RWPE2 (cell line): ENCODE measurements at regions not wholly inside any gene's neighbourhood (a gene's known extent, or its start where the extent isn't known, plus 50 kb on each side); places are given as distances from the start of the nearest gene placed in this dataset.

Experiments used
- ATAC-seq: fragments of 200-7000 bp; cut with Tn5 transposase; 3 replicates; pipeline ENCODE4 v1.9.1; 2021; ENCODE audit warnings: low read depth
- DNase-seq: peaks from one replicate; pipeline ENCODE4 v3.0.0-alpha.2; 2020; ENCODE audit warnings: low spot score
- H3K27ac ChIP-seq: fragments of 450-650 bp; 2 replicates; pipeline ENCODE4 v1.5.1; 2017; ENCODE audit warnings: mild to moderate bottlenecking; ENCODE audit not compliant: poor library complexity, severe bottlenecking
- H3K27me3 ChIP-seq: fragments of 250-450 bp; sonication (Bioruptor Pico); 2 replicates; pipeline ENCODE4 v1.5.1; 2021; ENCODE audit warnings: mild to moderate bottlenecking, moderate library complexity; ENCODE audit not compliant: insufficient read depth, poor library complexity, severe bottlenecking
- H3K36me3 ChIP-seq: fragments of 250-450 bp; sonication (Bioruptor Pico); 2 replicates; pipeline ENCODE4 v1.5.1; 2020; ENCODE audit warnings: low read depth, mild to moderate bottlenecking, moderate library complexity
- H3K4me1 ChIP-seq: fragments of 250-450 bp; sonication (Bioruptor Pico); 2 replicates; pipeline ENCODE4 v1.5.1; 2021; ENCODE audit warnings: mild to moderate bottlenecking, moderate library complexity; ENCODE audit not compliant: insufficient read depth, poor library complexity, severe bottlenecking
- H3K4me3 ChIP-seq: fragments of 250-450 bp; sonication (Bioruptor Pico); 2 replicates; pipeline ENCODE4 v1.5.1; 2021; ENCODE audit warnings: mild to moderate bottlenecking, moderate library complexity; ENCODE audit not compliant: severe bottlenecking
- H3K9me3 ChIP-seq: fragments of 250-450 bp; sonication (Bioruptor Pico); 2 replicates; pipeline ENCODE4 v1.5.1; 2021; ENCODE audit warnings: mild to moderate bottlenecking, moderate library complexity; ENCODE audit not compliant: severe bottlenecking
- CTCF ChIP-seq: fragments of 450-650 bp; IDR thresholded peaks from one replicate; pipeline ENCODE4 v1.5.1; 2017; ENCODE audit warnings: mild to moderate bottlenecking, moderate library complexity; ENCODE audit not compliant: poor library complexity, severe bottlenecking

DNA sequence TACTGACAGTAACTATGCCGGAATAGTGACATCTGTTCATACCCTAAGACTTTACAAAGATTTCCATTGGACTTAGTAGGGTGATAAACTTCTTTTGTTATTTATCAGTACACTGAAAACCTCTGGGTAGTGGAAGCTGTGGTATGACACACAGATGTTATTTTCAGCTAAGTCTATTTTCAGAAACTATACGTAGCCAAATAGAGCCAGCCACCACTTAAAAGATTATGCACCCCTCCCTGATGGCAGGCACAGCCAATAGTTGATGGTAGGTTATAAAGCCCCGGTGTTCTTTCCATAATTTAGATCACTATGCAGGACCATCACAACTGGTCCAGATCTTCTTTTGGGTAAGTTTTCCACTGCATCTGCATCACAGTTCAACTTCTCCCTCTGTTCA is 1603.2 kb upstream of the PABPC4L start:
- no peak overlapping the region for H3K4me3 ChIP-seq
- no peaks in the 10 kb centered on the region for H3K4me1 ChIP-seq
- no peak for TF ChIP-seq CTCF
- H3K9me3 ChIP-seq: no peaks in the 10 kb centered on the region
- ATAC-seq (no peak), DNase-seq (no peak)
- no peaks in the 10 kb centered on the region for H3K27me3 ChIP-seq
- H3K27ac ChIP-seq: no peak overlapping the region
- no peaks in the 10 kb centered on the region for H3K36me3 ChIP-seq

DNA sequence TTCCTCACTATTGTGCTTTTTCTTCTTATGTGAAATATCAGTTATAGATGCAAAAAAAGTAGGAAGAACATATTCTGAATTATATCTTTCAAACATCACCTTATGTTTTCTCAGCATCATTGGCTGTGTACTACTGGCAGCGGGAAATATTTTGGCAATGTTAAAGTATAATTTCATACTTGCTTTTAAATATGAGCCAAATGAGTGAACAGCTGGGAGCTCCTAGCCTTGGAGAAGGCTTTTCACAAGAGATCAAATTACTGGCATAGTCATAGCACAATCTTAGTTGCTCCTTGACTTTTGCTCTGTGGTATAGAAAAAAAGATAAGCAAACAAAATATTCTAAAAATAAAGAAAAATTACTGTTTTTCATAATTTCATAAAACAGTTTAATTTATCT is 1575.8 kb upstream of the PABPC4L start:
- ATAC-seq (no peak), DNase-seq (no peak)
- Histone ChIP-seq H3K4me3 (no peak overlapping the region), H3K9me3 (peaks cover 2% of the 10 kb centered on the region), H3K36me3 (no peaks in the 10 kb centered on the region), H3K4me1 (no peaks in the 10 kb centered on the region), H3K27me3 (no peaks in the 10 kb centered on the region), H3K27ac (no peak overlapping the region)
- no peak for TF ChIP-seq CTCF

DNA sequence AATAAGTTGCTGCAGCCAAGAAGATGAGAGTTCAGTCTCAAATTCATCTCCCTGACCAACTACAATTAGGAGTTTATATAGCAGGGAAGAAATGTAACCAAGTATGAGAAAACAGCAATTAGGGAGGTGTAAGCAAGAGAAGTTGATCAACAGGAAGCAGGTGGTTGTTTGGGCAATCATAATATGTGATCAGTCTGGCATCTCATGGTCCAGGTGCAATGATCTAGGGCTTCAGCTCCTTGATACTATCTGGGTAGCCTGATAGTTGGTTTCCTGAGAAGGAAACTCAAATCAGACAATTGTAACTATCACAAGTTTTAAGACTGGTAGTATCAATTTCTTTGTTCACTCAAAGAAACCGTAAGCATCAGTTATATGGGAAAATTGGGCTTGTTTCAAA is 1574.3 kb upstream of the PABPC4L start:
- Histone ChIP-seq H3K4me3 (no peak overlapping the region), H3K9me3 (peaks cover 2% of the 10 kb centered on the region), H3K27ac (no peak overlapping the region), H3K27me3 (no peaks in the 10 kb centered on the region), H3K4me1 (peaks cover under 1% of the 10 kb centered on the region), H3K36me3 (no peaks in the 10 kb centered on the region)
- DNase-seq: no peak
- no peak for ATAC-seq
- no peak for TF ChIP-seq CTCF

DNA sequence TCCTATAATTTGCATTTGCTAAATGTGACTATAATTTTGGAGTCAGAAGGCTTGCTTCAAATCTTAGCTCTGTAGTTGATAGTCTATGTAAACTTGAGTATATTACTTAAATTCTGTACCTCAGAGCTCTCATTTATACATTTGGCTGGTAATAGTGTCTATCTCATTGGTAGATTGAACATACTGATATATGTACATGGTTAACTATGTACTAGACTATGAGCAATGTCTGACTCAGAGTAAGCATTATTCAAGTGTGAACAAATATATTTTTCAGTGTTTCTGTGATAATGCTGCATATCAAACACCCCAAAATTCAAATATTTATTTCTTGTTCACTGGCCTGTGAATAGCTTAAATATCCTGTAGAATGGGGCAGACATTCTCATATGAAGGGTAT is 1568.9 kb upstream of the PABPC4L start:
- DNase-seq (no peak), ATAC-seq (peak; percentile 55; the same call in 2 of the 3 replicates)
- Histone ChIP-seq H3K36me3 (no peaks in the 10 kb centered on the region), H3K4me1 (peaks cover 13% of the 10 kb centered on the region), H3K4me3 (no peak overlapping the region), H3K27ac (no peak overlapping the region), H3K27me3 (no peaks in the 10 kb centered on the region), H3K9me3 (no peaks in the 10 kb centered on the region)
- no peak for TF ChIP-seq CTCF

DNA sequence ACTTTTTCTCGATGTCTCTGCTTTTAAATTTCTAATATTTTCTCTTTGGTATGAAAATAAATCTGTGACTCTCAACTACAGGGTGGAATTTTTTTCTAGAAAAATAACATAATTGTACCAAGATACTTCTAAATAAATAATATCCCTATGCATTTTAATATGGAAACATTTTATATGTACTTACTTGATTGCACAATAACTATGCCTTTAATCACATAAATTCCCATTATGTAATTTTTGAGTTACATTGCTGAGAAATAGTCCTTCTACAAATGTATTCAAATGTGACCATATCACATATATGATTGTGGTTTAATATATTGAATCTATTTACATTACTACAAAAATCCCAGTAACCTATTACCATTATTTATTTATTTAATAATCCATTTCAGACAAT is 1543.3 kb upstream of the PABPC4L start:
- Histone ChIP-seq H3K9me3 (peaks cover 5% of the 10 kb centered on the region), H3K4me3 (no peak overlapping the region), H3K36me3 (no peaks in the 10 kb centered on the region), H3K4me1 (no peaks in the 10 kb centered on the region), H3K27me3 (no peaks in the 10 kb centered on the region), H3K27ac (no peak overlapping the region)
- ATAC-seq (no peak), DNase-seq (no peak)
- TF ChIP-seq CTCF: no peak
